ENCODE measurements at regions not wholly inside any gene's neighbourhood (a gene's known extent, or its start where the extent isn't known, plus 50 kb on each side); places are given as distances from the start of the nearest gene placed in this dataset.

DNA sequence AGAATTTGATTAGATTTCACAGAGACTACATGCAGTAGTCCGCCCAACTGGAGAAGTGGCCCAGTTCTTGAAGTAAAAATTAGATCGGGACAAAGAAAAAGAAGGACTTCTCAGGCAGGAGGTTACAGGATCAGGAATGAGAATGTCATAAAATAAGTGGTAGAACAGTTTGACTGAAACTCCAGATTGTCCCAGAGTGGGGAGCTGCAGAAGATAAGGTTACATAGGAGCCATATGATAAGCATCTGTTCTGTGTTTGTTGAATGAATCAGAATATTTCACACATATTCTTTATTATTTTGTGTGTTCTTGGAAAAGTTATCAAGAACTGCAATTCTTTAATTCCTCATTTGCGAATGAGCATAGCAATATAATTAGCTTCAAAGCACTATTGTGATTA, 210.6 kb downstream of the AASDHPPT start:
- no peaks in the 10 kb centered on the region for H3K9me3 ChIP-seq (ENCODE audit: control insufficient read depth, insufficient read depth, low read depth, low read length)
- POLR2A ChIA-PET: no interaction called here
- H3K4me1 ChIP-seq (ENCODE audit: control insufficient read depth, insufficient read depth, low read length): no peaks in the 10 kb centered on the region
- CTCF ChIA-PET: interaction anchor here (1.4 kb wide), 1 partner anchor 32 kb away, joined by 5 read pairs; no protein-coding TSS in a partner anchor
- H3K36me3 ChIP-seq (ENCODE audit: control insufficient read depth in 2 of 2, insufficient read depth in 1 of 2, low read length in 2 of 2): no peaks in the 10 kb centered on the region
- TF ChIP-seq ZNF701 (tag by site-specific recombination; IDR thresholded peaks at IDR 0.05) (no peak), EGR2 (tag by site-specific recombination; IDR thresholded peaks at IDR 0.05; ENCODE audit: low read depth) (no peak), ZNF140 (tag by site-specific recombination; IDR thresholded peaks at IDR 0.05) (no peak), ZNF548 (tag by site-specific recombination; IDR thresholded peaks at IDR 0.05) (no peak), HOXA7 (CRISPR knock-in tag; IDR thresholded peaks at IDR 0.05; ENCODE audit: borderline replicate concordance) (no peak), ZBTB20 (tag by site-specific recombination; IDR thresholded peaks at IDR 0.05) (no peak), ZNF785 (tag by site-specific recombination; IDR thresholded peaks at IDR 0.05) (no peak), ZFP69B (tag by site-specific recombination; IDR thresholded peaks at IDR 0.05) (no peak), ZNF707 (tag by site-specific recombination; IDR thresholded peaks at IDR 0.05) (no peak), ZBTB7A (tag by site-specific recombination; IDR thresholded peaks at IDR 0.05; ENCODE audit: low read depth) (no peak), ZNF521 (tag by site-specific recombination; IDR thresholded peaks at IDR 0.05) (no peak), ZNF37A (tag by site-specific recombination; IDR thresholded peaks at IDR 0.05) (no peak)
- TF ChIP-seq, protein P1, sequence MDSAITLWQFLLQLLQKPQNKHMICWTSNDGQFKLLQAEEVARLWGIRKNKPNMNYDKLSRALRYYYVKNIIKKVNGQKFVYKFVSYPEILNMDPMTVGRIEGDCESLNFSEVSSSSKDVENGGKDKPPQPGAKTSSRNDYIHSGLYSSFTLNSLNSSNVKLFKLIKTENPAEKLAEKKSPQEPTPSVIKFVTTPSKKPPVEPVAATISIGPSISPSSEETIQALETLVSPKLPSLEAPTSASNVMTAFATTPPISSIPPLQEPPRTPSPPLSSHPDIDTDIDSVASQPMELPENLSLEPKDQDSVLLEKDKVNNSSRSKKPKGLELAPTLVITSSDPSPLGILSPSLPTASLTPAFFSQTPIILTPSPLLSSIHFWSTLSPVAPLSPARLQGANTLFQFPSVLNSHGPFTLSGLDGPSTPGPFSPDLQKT (IDR thresholded peaks at IDR 0.05; ENCODE audit: borderline replicate concordance, low read depth, low read length): no peak
- H3K4me3 ChIP-seq (ENCODE audit: low read depth, low read length): no peak overlapping the region
- H3K27ac ChIP-seq (ENCODE audit: extremely low read depth, low read depth, low read length): no peak overlapping the region

DNA sequence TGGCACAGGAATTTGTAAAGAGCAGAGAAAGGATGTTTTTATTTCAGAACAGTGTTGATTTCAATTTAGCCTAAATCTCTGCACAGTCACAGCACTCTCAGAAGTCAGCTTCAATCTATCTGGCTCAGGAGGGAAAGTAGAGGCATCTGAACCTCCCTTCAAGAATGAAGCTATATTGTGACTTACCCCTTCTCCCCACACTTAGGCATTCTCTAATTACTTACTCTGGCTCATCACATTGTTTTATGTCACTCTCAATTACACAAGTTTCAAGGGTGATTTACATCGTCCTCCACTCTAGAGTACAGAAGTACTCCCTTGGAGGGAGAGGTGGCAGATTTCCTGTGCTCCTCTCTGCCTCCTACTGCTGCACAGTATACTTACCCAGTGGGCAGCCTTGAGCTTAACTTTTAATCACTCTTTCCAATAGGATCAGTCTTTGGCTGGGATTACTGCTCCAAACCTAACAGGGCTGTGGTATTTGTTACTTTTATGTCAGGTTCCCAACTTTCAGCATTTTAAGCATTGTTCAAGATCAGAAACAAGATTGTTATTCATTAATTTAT, 211.4 kb downstream of the AASDHPPT start:
- CTCF ChIA-PET: interaction anchor here (1.4 kb wide), 1 partner anchor 31 kb away, joined by 5 read pairs; no protein-coding TSS in a partner anchor
- H3K27ac ChIP-seq (ENCODE audit: extremely low read depth, low read depth, low read length): no peak overlapping the region
- POLR2A ChIA-PET: no interaction called here

DNA sequence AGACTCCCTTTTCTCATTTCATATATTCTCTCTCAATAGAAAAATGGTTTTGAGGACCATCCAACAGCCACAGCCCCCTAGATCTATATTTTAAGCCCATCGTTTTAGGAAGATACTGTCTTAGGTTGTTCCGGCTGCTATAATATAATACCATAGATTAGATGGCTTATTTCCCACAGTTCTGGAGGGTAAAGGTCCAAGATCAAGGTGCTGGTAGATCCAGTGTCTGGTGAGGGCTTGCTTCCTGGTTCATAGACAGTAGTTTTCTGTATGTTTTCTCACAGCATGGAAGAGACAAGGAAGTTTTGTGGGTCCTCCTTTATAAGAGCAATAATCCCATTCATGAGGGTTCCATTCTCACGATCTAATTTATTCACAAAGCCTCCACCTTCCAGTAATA, 215.1 kb downstream of the AASDHPPT start:
- POLR2A ChIA-PET: no interaction called here
- CTCF ChIA-PET: no interaction called here
- TF ChIP-seq ZNF174 (tag by site-specific recombination; IDR thresholded peaks at IDR 0.05): no peak
- no peak for TF ChIP-seq ZNF16 (tag by site-specific recombination; IDR thresholded peaks at IDR 0.05; ENCODE audit: low read depth)
- no peak for TF ChIP-seq ZNF664 (tag by site-specific recombination; IDR thresholded peaks at IDR 0.05)
- no peak for TF ChIP-seq ZNF777 (tag by site-specific recombination; IDR thresholded peaks at IDR 0.05; ENCODE audit: borderline replicate concordance)
- TF ChIP-seq ZNF274 (IDR thresholded peaks at IDR 0.05; ENCODE audit: low read length): no peak
- no peak for TF ChIP-seq ZNF274 (tag by site-specific recombination; IDR thresholded peaks at IDR 0.05; ENCODE audit: borderline replicate concordance)
- TF ChIP-seq ZFP69B (tag by site-specific recombination; IDR thresholded peaks at IDR 0.05): no peak
- TF ChIP-seq ZNF658 (tag by site-specific recombination; IDR thresholded peaks at IDR 0.05): no peak
- TF ChIP-seq, protein P2, sequence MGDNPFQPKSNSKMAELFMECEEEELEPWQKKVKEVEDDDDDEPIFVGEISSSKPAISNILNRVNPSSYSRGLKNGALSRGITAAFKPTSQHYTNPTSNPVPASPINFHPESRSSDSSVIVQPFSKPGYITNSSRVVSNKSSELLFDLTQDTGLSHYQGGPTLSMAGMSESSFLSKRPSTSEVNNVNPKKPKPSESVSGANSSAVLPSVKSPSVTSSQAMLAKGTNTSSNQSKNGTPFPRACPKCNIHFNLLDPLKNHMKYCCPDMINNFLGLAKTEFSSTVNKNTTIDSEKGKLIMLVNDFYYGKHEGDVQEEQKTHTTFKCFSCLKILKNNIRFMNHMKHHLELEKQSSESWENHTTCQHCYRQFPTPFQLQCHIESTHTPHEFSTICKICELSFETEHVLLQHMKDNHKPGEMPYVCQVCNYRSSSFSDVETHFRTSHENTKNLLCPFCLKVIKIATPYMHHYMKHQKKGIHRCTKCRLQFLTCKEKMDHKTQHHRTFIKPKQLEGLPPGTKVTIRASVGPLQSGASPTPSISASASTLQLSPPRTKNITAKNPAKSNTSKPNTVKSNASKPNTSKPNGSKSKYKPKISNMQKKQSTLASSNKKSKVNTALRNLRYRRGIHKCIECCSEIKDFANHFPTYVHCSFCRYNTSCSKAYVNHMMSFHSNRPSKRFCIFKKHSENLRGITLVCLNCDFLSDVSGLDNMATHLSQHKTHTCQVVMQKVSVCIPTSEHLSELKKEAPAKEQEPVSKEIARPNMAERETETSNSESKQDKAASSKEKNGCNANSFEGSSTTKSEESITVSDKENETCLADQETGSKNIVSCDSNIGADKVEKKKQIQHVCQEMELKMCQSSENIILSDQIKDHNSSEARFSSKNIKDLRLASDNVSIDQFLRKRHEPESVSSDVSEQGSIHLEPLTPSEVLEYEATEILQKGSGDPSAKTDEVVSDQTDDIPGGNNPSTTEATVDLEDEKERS (tag by site-specific recombination; IDR thresholded peaks at IDR 0.05): no peak
- TF ChIP-seq ZNF521 (tag by site-specific recombination; IDR thresholded peaks at IDR 0.05): no peak
- TF ChIP-seq ZNF37A (tag by site-specific recombination; IDR thresholded peaks at IDR 0.05): no peak
- TF ChIP-seq, protein P3, sequence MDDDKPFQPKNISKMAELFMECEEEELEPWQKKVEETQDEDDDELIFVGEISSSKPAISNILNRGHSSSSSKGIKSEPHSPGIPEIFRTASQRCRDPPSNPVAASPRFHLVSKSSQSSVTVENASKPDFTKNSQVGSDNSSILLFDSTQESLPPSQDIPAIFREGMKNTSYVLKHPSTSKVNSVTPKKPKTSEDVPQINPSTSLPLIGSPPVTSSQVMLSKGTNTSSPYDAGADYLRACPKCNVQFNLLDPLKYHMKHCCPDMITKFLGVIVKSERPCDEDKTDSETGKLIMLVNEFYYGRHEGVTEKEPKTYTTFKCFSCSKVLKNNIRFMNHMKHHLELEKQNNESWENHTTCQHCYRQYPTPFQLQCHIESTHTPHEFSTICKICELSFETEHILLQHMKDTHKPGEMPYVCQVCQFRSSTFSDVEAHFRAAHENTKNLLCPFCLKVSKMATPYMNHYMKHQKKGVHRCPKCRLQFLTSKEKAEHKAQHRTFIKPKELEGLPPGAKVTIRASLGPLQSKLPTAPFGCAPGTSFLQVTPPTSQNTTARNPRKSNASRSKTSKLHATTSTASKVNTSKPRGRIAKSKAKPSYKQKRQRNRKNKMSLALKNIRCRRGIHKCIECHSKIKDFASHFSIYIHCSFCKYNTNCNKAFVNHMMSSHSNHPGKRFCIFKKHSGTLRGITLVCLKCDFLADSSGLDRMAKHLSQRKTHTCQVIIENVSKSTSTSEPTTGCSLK (tag by site-specific recombination; IDR thresholded peaks at IDR 0.05): no peak
- no peak for TF ChIP-seq WT1 (tag by site-specific recombination; IDR thresholded peaks at IDR 0.05)
- no peak for TF ChIP-seq ZNF2 (tag by site-specific recombination; IDR thresholded peaks at IDR 0.05)
- no peak for TF ChIP-seq KLF16 (tag by site-specific recombination; IDR thresholded peaks at IDR 0.05)
- no peak for TF ChIP-seq ZNF626 (tag by site-specific recombination; IDR thresholded peaks at IDR 0.05)
- no peak for TF ChIP-seq IKZF3 (tag by site-specific recombination; IDR thresholded peaks at IDR 0.05)
- TF ChIP-seq ZNF155 (tag by site-specific recombination; IDR thresholded peaks at IDR 0.05): no peak

More for the DNA sequence above, 211.4 kb downstream of the AASDHPPT start:
- TF ChIP-seq ZNF146 (tag by site-specific recombination; IDR thresholded peaks at IDR 0.05): no peak
- Histone ChIP-seq H3K36me3 (ENCODE audit: control insufficient read depth in 2 of 2, insufficient read depth in 1 of 2, low read length in 2 of 2) (no peaks in the 10 kb centered on the region), H3K4me3 (ENCODE audit: low read depth, low read length) (no peak overlapping the region), H3K9me3 (ENCODE audit: control insufficient read depth, insufficient read depth, low read depth, low read length) (no peaks in the 10 kb centered on the region), H3K4me1 (ENCODE audit: control insufficient read depth, insufficient read depth, low read length) (no peaks in the 10 kb centered on the region)

More for the DNA sequence above, 215.1 kb downstream of the AASDHPPT start:
- H3K27ac ChIP-seq (ENCODE audit: extremely low read depth, low read depth, low read length): no peak overlapping the region
- H3K4me3 ChIP-seq (ENCODE audit: low read depth, low read length): no peak overlapping the region
- H3K9me3 ChIP-seq (ENCODE audit: control insufficient read depth, insufficient read depth, low read depth, low read length): no peaks in the 10 kb centered on the region
- no peaks in the 10 kb centered on the region for H3K4me1 ChIP-seq (ENCODE audit: control insufficient read depth, insufficient read depth, low read length)
- H3K36me3 ChIP-seq (ENCODE audit: control insufficient read depth in 2 of 2, insufficient read depth in 1 of 2, low read length in 2 of 2): no peaks in the 10 kb centered on the region

Data from HEK293 (cell line).